ENCODE measurements at regions not wholly inside any gene's neighbourhood (a gene's known extent, or its start where the extent isn't known, plus 50 kb on each side); places are given as distances from the start of the nearest gene placed in this dataset.

DNA sequence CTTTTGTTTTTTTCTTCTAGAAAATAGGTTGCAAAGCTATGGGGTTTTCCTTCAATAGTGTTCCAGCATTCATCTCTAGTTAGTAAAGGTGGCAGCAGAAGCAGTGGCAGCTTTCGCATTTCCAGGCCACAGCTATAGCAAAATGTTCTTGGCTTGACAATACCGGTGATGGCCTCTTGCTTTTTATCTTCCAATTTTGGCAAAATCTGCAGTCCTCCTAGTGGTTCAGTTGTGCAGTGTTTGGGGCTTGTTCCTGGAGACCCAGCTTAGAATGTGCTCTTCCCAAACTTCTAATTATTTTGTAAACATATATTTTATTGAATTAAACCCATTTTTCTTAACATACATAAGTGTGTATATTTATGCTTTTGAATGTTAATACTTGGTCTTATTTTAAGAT lies 370.6 kb upstream of the MAN1A1 start:
- TF ChIP-seq, protein P1, sequence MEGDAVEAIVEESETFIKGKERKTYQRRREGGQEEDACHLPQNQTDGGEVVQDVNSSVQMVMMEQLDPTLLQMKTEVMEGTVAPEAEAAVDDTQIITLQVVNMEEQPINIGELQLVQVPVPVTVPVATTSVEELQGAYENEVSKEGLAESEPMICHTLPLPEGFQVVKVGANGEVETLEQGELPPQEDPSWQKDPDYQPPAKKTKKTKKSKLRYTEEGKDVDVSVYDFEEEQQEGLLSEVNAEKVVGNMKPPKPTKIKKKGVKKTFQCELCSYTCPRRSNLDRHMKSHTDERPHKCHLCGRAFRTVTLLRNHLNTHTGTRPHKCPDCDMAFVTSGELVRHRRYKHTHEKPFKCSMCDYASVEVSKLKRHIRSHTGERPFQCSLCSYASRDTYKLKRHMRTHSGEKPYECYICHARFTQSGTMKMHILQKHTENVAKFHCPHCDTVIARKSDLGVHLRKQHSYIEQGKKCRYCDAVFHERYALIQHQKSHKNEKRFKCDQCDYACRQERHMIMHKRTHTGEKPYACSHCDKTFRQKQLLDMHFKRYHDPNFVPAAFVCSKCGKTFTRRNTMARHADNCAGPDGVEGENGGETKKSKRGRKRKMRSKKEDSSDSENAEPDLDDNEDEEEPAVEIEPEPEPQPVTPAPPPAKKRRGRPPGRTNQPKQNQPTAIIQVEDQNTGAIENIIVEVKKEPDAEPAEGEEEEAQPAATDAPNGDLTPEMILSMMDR (IDR thresholded peaks at IDR 0.05; ENCODE audit: low read depth, low read length) = no peak
- TF ChIP-seq EZH2phosphoT487 (IDR thresholded peaks at IDR 0.05; ENCODE audit: low read depth) = no peak
